GM21360 (cell line): ENCODE measurements at regions not wholly inside any gene's neighbourhood (a gene's known extent, or its start where the extent isn't known, plus 50 kb on each side); places are given as distances from the start of the nearest gene placed in this dataset.
"Not testable (repeated sequence)": the region's sequence is repeated elsewhere in the genome, so short reads cannot be mapped to it uniquely, and the experiment has no call there.

Source experiments
- ATAC-seq: cut with Tn5 transposase; IDR thresholded peaks from one replicate; pipeline ENCODE4 v1.9.1; 2021; ENCODE audit warnings: mild to moderate bottlenecking, moderate library complexity; ENCODE audit not compliant: unreplicated experiment

- ATAC-seq = no peak
These were observed 138.6 kb downstream of the KCNRG start for GRCh38 chr13:50153876-50154275.

- ATAC-seq = no peak
These were observed 139.5 kb downstream of the KCNRG start for GRCh38 chr13:50154697-50155096.

- ATAC-seq = no peak
These were observed 140.9 kb downstream of the KCNRG start for GRCh38 chr13:50156140-50156539.

- ATAC-seq = no peak
These were observed 141.4 kb downstream of the KCNRG start for GRCh38 chr13:50156561-50157127.

GRCh38 chr13:50158385-50159165, 143.3 kb downstream of the KCNRG start:
- ATAC-seq = no peak

- no peak for ATAC-seq
These were observed 144.4 kb downstream of the KCNRG start for GRCh38 chr13:50159607-50160006.

- ATAC-seq = no peak
These were observed 145.8 kb downstream of the KCNRG start for GRCh38 chr13:50161052-50161451.

GRCh38 chr13:50162001-50162400, 146.8 kb downstream of the KCNRG start:
- ATAC-seq = no peak

- ATAC-seq = no peak
These were observed 147.3 kb downstream of the KCNRG start for GRCh38 chr13:50162567-50162966.

- ATAC-seq = no peak
These were observed 152.1 kb downstream of the KCNRG start for GRCh38 chr13:50167224-50167947.

- no peak for ATAC-seq
These were observed 152.7 kb downstream of the KCNRG start for GRCh38 chr13:50167967-50168366.

GRCh38 chr13:50168786-50169185, 153.5 kb downstream of the KCNRG start:
- ATAC-seq = no peak

- ATAC-seq = no peak
These were observed 155.3 kb downstream of the KCNRG start for GRCh38 chr13:50170447-50171037.

GRCh38 chr13:50171590-50172282, 156.5 kb downstream of the KCNRG start:
- ATAC-seq = no peak

- ATAC-seq = not testable (repeated sequence)
These were observed 157.8 kb downstream of the KCNRG start for GRCh38 chr13:50173045-50173444.

- no peak for ATAC-seq
These were observed 159.4 kb downstream of the KCNRG start for GRCh38 chr13:50174630-50175029.

- ATAC-seq = no peak
These were observed 164.7 kb downstream of the KCNRG start for GRCh38 chr13:50179977-50180376.

- ATAC-seq = not testable (repeated sequence)
These were observed 170.8 kb downstream of the KCNRG start for GRCh38 chr13:50185769-50186763.

- no peak for ATAC-seq
These were observed 172.2 kb downstream of the KCNRG start for GRCh38 chr13:50187352-50188029.
